ENCODE measurements at regions not wholly inside any gene's neighbourhood (a gene's known extent, or its start where the extent isn't known, plus 50 kb on each side); places are given as distances from the start of the nearest gene placed in this dataset.

DNA sequence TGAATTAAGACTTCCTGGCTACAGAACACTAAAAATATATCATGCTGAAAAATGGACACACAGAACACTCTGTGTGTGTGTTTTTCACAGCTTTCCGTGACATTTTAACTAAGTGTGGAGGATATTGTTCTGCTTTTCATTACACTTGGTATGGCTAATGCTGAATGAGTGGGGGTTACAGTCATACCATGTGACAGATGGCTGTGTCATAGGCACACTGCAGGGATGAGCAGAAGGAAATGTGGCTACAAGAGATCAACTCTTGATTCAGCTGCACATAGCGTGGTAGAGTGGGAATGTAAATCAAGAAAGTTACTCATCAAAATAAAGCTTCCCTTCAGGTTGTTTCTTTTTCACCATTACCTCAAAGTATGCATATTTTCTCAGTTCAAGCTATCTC lies 669.8 kb downstream of the IQCM start:
- no peak for ATAC-seq

DNA sequence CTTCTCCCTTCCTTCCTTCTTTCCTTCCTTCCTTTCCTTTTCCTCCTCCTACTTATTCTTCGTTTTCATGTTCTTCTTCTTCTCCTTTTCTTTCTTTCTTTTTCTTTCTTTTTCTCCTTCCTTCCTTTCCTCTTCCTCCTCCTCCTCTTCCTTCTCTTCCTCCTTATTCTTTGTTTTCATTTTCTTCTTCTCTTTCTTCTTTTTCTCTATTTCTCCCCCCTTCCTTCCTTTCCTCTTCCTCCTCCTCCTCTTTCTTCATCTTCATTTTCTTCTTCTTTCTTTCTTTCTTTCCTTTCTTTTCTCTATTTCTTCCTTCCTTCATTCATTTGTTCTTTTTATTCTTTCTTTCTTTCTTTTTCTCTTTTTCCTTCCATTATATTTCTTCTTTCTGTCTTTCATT lies 671.6 kb downstream of the IQCM start:
- intact Hi-C loops (cut with DNase I; ENCODE audit: low total_unique reads) = no loop called here
- H3K27ac ChIP-seq = no peak overlapping the region

More for the DNA sequence above, 669.8 kb downstream of the IQCM start:
- intact Hi-C loops (cut with DNase I; ENCODE audit: low total_unique reads) = no loop called here
- no peaks in the 10 kb centered on the region for H3K4me1 ChIP-seq
- H3K27me3 ChIP-seq = no peaks in the 10 kb centered on the region
- in situ Hi-C loops (cut with MboI; ENCODE audit: low sequenced_read_pairs in 4 of 4) = no loop called here
- H3K9me3 ChIP-seq = no peaks in the 10 kb centered on the region
- DNase-seq = no peak
- no peak overlapping the region for H3K27ac ChIP-seq
- TF ChIP-seq, protein P1, sequence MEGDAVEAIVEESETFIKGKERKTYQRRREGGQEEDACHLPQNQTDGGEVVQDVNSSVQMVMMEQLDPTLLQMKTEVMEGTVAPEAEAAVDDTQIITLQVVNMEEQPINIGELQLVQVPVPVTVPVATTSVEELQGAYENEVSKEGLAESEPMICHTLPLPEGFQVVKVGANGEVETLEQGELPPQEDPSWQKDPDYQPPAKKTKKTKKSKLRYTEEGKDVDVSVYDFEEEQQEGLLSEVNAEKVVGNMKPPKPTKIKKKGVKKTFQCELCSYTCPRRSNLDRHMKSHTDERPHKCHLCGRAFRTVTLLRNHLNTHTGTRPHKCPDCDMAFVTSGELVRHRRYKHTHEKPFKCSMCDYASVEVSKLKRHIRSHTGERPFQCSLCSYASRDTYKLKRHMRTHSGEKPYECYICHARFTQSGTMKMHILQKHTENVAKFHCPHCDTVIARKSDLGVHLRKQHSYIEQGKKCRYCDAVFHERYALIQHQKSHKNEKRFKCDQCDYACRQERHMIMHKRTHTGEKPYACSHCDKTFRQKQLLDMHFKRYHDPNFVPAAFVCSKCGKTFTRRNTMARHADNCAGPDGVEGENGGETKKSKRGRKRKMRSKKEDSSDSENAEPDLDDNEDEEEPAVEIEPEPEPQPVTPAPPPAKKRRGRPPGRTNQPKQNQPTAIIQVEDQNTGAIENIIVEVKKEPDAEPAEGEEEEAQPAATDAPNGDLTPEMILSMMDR (IDR thresholded peaks at IDR 0.05 in 4 of 5, conservative IDR thresholded peaks at IDR 0.05 in 1 of 5) = no peak
- TF ChIP-seq POLR2A (IDR thresholded peaks at IDR 0.05) = no peak
- no peaks in the 10 kb centered on the region for H3K36me3 ChIP-seq
- H3K4me3 ChIP-seq = no peak overlapping the region

DNA sequence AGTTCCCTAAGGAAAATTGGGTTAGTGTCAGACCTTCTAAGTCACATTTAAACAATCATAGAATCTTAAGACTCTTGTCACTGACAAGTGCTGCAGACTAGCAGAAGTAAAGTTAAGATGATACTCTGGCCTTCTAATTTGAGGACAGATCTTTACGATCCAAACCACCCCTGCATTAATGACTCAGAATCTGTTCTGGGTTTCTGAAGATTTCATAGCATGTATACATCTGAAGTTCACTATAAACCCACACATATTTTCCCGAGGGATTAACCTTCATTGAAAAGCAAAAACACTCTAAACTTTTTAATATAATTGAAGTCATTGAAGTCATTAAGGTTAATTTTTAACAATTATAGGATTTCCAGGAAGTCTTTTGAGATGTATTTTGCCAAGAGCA lies 674.3 kb downstream of the IQCM start:
- Histone ChIP-seq H3K4me1 (no peaks in the 10 kb centered on the region), H3K4me3 (no peak overlapping the region), H3K27ac (no peak overlapping the region), H3K36me3 (no peaks in the 10 kb centered on the region), H3K27me3 (no peaks in the 10 kb centered on the region), H3K9me3 (no peaks in the 10 kb centered on the region)
- ATAC-seq = no peak
- in situ Hi-C loops (cut with MboI; ENCODE audit: low sequenced_read_pairs in 4 of 4) = no loop called here
- no peak for DNase-seq
- intact Hi-C loops (cut with DNase I; ENCODE audit: low total_unique reads) = no loop called here
- TF ChIP-seq, protein P1 (IDR thresholded peaks at IDR 0.05 in 4 of 5, conservative IDR thresholded peaks at IDR 0.05 in 1 of 5) = no peak
- no peak for TF ChIP-seq POLR2A (IDR thresholded peaks at IDR 0.05)

More for the DNA sequence above, 671.6 kb downstream of the IQCM start:
- in situ Hi-C loops (cut with MboI; ENCODE audit: low sequenced_read_pairs in 4 of 4) = no loop called here
- Histone ChIP-seq H3K36me3 (no peaks in the 10 kb centered on the region), H3K4me1 (no peaks in the 10 kb centered on the region), H3K9me3 (no peaks in the 10 kb centered on the region), H3K27me3 (no peaks in the 10 kb centered on the region), H3K4me3 (no peak overlapping the region)
- TF ChIP-seq, protein P1 (IDR thresholded peaks at IDR 0.05 in 4 of 5, conservative IDR thresholded peaks at IDR 0.05 in 1 of 5) = no peak
- no peak for TF ChIP-seq POLR2A (IDR thresholded peaks at IDR 0.05)
- ATAC-seq = no peak
- DNase-seq = no peak

DNA sequence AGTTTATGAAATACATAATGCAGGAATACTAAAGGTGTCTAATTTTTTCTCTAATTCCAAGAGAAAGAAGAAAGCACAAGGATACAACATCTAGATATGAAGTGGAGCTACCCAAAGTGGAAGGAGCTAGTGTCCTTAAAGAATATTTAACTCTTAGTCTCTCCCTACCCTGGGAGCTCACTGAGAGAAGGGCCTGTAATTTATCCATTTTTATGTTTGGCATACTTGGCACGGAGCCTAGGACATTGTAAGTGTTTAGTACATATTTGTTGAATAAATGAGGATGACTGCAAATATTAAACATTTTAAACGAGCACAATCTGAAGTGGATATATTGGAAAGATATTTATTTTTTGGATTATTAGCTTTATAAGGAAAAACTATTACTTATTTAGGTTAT lies 674.8 kb downstream of the IQCM start:
- intact Hi-C loops (cut with DNase I; ENCODE audit: low total_unique reads) (no loop called here), in situ Hi-C loops (cut with MboI; ENCODE audit: low sequenced_read_pairs in 4 of 4) (no loop called here)
- H3K36me3 ChIP-seq = no peaks in the 10 kb centered on the region
- ATAC-seq (no peak), DNase-seq (no peak)
- H3K4me3 ChIP-seq = no peak overlapping the region
- H3K4me1 ChIP-seq = no peaks in the 10 kb centered on the region
- no peak overlapping the region for H3K27ac ChIP-seq
- TF ChIP-seq, protein P1 (IDR thresholded peaks at IDR 0.05 in 4 of 5, conservative IDR thresholded peaks at IDR 0.05 in 1 of 5) = no peak
- TF ChIP-seq POLR2A (IDR thresholded peaks at IDR 0.05) = no peak
- H3K27me3 ChIP-seq = no peaks in the 10 kb centered on the region
- H3K9me3 ChIP-seq = no peaks in the 10 kb centered on the region

DNA sequence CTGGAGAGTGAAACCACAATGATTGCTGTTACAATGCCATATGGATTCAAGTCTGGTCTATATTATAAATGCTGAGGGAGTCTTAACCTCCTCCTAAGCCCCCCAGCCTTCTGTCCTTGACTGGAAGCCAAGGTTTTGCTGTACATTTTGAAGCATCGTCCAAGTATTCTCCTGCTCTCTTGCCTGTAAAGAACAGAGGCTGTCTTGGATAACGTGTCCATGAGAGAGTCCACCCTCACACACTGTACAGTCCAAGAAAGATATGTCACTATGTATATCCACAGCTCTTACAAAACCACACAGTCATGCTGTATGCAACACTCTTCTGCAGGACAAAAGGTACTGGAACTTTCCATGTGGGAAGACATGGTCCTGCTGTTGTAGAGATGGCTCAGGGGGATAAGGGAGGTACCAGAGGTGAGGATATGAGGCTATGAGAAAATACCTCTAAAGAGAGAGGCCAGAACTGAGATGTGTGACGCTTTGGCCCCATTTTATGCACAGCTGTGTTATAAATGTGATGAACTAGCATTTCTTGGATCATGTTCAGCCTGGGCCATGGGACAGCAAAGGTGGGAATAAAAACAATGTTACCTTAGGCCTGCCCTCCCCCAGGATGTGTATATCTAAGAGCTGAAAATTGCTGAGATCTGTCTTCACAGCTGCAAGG lies 678.6 kb downstream of the IQCM start:
- Histone ChIP-seq H3K27me3 (no peaks in the 10 kb centered on the region), H3K4me3 (no peak overlapping the region), H3K27ac (no peak overlapping the region), H3K4me1 (no peaks in the 10 kb centered on the region), H3K36me3 (no peaks in the 10 kb centered on the region), H3K9me3 (no peaks in the 10 kb centered on the region)
- in situ Hi-C loops (cut with MboI; ENCODE audit: low sequenced_read_pairs in 4 of 4) (no loop called here), intact Hi-C loops (cut with DNase I; ENCODE audit: low total_unique reads) (no loop called here)
- ATAC-seq = no peak
- no peak for DNase-seq
- no peak for TF ChIP-seq POLR2A (IDR thresholded peaks at IDR 0.05)
- TF ChIP-seq, protein P1 (IDR thresholded peaks at IDR 0.05 in 4 of 5, conservative IDR thresholded peaks at IDR 0.05 in 1 of 5) = no peak

Data from gastrocnemius medialis (tissue), 4 donors.